NB4 (cell line): ENCODE measurements at regions not wholly inside any gene's neighbourhood (a gene's known extent, or its start where the extent isn't known, plus 50 kb on each side); places are given as distances from the start of the nearest gene placed in this dataset.

Experiments
- MAX ChIP-seq: IDR thresholded peaks from 2 replicates; pipeline ENCODE4 v1.6.1; 2011; ENCODE audit warnings: low read depth, low read length
- MYC ChIP-seq: IDR thresholded peaks from 2 replicates; pipeline ENCODE4 v1.6.1; 2011; ENCODE audit warnings: low read depth, low read length
- POLR2A ChIP-seq: IDR thresholded peaks from 2 replicates; pipeline ENCODE4 v1.6.1; 2011; ENCODE audit warnings: mild to moderate bottlenecking; ENCODE audit not compliant: insufficient read length; ENCODE audit errors: extremely low read depth
- TF ChIP-seq, protein P1 (sequence below): IDR thresholded peaks from one replicate; pipeline ENCODE4 v1.5.1; 2012; ENCODE audit warnings: low read depth, low read length

- TF ChIP-seq, protein P1, sequence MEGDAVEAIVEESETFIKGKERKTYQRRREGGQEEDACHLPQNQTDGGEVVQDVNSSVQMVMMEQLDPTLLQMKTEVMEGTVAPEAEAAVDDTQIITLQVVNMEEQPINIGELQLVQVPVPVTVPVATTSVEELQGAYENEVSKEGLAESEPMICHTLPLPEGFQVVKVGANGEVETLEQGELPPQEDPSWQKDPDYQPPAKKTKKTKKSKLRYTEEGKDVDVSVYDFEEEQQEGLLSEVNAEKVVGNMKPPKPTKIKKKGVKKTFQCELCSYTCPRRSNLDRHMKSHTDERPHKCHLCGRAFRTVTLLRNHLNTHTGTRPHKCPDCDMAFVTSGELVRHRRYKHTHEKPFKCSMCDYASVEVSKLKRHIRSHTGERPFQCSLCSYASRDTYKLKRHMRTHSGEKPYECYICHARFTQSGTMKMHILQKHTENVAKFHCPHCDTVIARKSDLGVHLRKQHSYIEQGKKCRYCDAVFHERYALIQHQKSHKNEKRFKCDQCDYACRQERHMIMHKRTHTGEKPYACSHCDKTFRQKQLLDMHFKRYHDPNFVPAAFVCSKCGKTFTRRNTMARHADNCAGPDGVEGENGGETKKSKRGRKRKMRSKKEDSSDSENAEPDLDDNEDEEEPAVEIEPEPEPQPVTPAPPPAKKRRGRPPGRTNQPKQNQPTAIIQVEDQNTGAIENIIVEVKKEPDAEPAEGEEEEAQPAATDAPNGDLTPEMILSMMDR: no peak
- TF ChIP-seq POLR2A: no peak
- no peak for TF ChIP-seq MYC
- no peak for TF ChIP-seq MAX
These were observed 113.7 kb upstream of the ZNF507 start for GRCh38 chr19:32231691-32232090.
